Brain microvascular endothelial cell (primary cell): ENCODE measurements at regions not wholly inside any gene's neighbourhood (a gene's known extent, or its start where the extent isn't known, plus 50 kb on each side); places are given as distances from the start of the nearest gene placed in this dataset.
"Not testable (repeated sequence)": the region's sequence is repeated elsewhere in the genome, so short reads cannot be mapped to it uniquely, and the experiment has no call there.

ENCODE experiments used
- DNase-seq: peaks from one replicate; pipeline ENCODE4 v3.0.0-alpha.2; 2020
- H3K27ac ChIP-seq: fragments of 250-450 bp; sonication (Bioruptor Pico); 2 replicates; pipeline ENCODE4 v1.5.1; 2020; ENCODE audit warnings: mild to moderate bottlenecking, moderate library complexity
- H3K27me3 ChIP-seq: fragments of 250-450 bp; sonication (Bioruptor Pico); replicated peaks from 2 replicates; pipeline ENCODE4 v1.5.1; 2020; ENCODE audit warnings: mild to moderate bottlenecking
- H3K36me3 ChIP-seq: fragments of 250-450 bp; sonication (Bioruptor Pico); replicated peaks from 2 replicates; pipeline ENCODE4 v1.5.1; 2020; ENCODE audit warnings: mild to moderate bottlenecking
- H3K4me3 ChIP-seq: 2 replicates; pipeline ENCODE4 v1.5.1; 2011; ENCODE audit warnings: low read depth, mild to moderate bottlenecking, control low read depth, low read length, moderate library complexity
- in situ Hi-C: cut with HindIII; loops from 2 replicates; pipeline ENCODE4 v1.10.0; 2017; ENCODE audit warnings: low sequenced_read_pairs, low pct_ligation_motif_present

- H3K4me3 ChIP-seq, in situ Hi-C loops, H3K27me3 ChIP-seq, H3K27ac ChIP-seq, DNase-seq, H3K36me3 ChIP-seq: not testable (repeated sequence)
These were observed 65.0 kb upstream of the TP53TG3D start for GRCh38 chr16:32187918-32188669.

DNA sequence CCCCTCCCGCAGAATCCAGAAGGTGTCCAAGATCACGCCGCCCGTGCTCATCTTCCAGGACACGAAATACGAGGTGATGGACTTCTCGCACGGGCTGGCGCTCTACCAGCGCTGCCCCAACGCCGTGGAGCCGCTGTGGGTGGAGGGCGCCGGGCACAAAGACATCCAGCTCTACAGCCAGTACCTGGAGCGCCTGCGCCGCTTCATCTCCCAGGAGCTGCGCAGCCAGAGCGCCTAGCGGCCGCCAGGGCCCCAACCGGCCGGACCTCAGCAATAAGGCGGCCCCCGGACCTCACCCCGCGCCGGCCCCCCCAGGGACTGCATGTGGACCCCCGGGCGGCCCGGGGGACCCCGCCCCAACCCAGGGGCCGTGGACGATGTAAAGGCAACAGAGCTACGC, 50.5 kb upstream of the TP53TG3D start:
- H3K36me3 ChIP-seq, in situ Hi-C loops, H3K27ac ChIP-seq: not testable (repeated sequence)

More for the DNA sequence above, 50.5 kb upstream of the TP53TG3D start:
- DNase-seq, H3K4me3 ChIP-seq, H3K27me3 ChIP-seq: not testable (repeated sequence)
